MCF 10A (cell line): ENCODE measurements at regions not wholly inside any gene's neighbourhood (a gene's known extent, or its start where the extent isn't known, plus 50 kb on each side); places are given as distances from the start of the nearest gene placed in this dataset.
A peak's percentile ranks its signal among the peaks of the same experiment; 100 is the strongest.

Experiments
- BruUV-seq: library from RNA; stranded (reverse); fragments of 400-500 nt; replicated peaks from 2 replicates; lab custom pipeline; 2021; lab: Mats Ljungman, UMichigan
- CTCF ChIA-PET: fragments of 300-600 bp; sonication (Branson Sonifier 250); formaldehyde crosslinking; extraction: SDS; loops from one replicate; lab custom pipeline; 2021; ENCODE audit warnings: antibody characterized with exemption, inconsistent platforms; lab: Yijun Ruan, JAX
- POLR2A ChIA-PET: fragments of 300-600, 350-650 bp; sonication (Branson Sonifier 250); formaldehyde crosslinking; extraction: SDS; loops from one replicate; lab custom pipeline; 2020; ENCODE audit warnings: antibody characterized with exemption, inconsistent platforms; lab: Yijun Ruan, JAX
- DNase-seq: peaks from one replicate; pipeline ENCODE4 v3.0.0-alpha.2; 2018; ENCODE audit not compliant: unreplicated experiment
- H3K27ac Mint-ChIP-seq: one replicate; pipeline ENCODE4 v1.8.0; 2022; ENCODE audit warnings: mild to moderate bottlenecking, low read depth, mixed read lengths; ENCODE audit not compliant: unreplicated experiment
- H3K27me3 Mint-ChIP-seq: one replicate; pipeline ENCODE4 v1.8.0; 2022; ENCODE audit warnings: mixed read lengths; ENCODE audit not compliant: insufficient read depth, unreplicated experiment
- H3K36me3 Mint-ChIP-seq: one replicate; pipeline ENCODE4 v1.8.0; 2022; ENCODE audit warnings: mild to moderate bottlenecking, moderate library complexity, mixed read lengths; ENCODE audit not compliant: insufficient read depth, unreplicated experiment
- H3K4me1 Mint-ChIP-seq: one replicate; pipeline ENCODE4 v1.8.0; 2022; ENCODE audit warnings: mixed read lengths; ENCODE audit not compliant: insufficient read depth, unreplicated experiment
- H3K4me3 Mint-ChIP-seq: one replicate; pipeline ENCODE4 v1.8.0; 2022; ENCODE audit warnings: mild to moderate bottlenecking, moderate library complexity, mixed read lengths; ENCODE audit not compliant: unreplicated experiment
- H3K9me3 Mint-ChIP-seq: one replicate; pipeline ENCODE4 v1.8.0; 2022; ENCODE audit warnings: mixed read lengths; ENCODE audit not compliant: unreplicated experiment
- CTCF ChIP-seq: fragments of 200-600 bp; IDR thresholded peaks from one replicate; pipeline ENCODE4 v1.8.0; 2022; ENCODE audit warnings: antibody characterized with exemption, mild to moderate bottlenecking; ENCODE audit not compliant: unreplicated experiment
- intact Hi-C: fragments of 100-400 bp; cut with micrococcal nuclease; formaldehyde crosslinking; loops from 2 replicates; pipeline ENCODE4 v1.14.1; 2022

GRCh38 chr4:55757356-55757952 is 62.1 kb upstream of the EXOC1L start:
- no peak for DNase-seq
- no peak for TF ChIP-seq CTCF
- H3K4me3 Mint-ChIP-seq = no peak overlapping the region
- no TSS peak for BruUV-seq
- H3K27me3 Mint-ChIP-seq = no peaks in the 10 kb centered on the region
- ChIA-PET CTCF (interaction anchor here (0.6 to 1.7 kb wide), 2 partner anchors 9 to 20 kb away, joined by 4 read pairs; no protein-coding TSS in a partner anchor), POLR2A (interaction anchor here (0.6 to 3.2 kb wide), 6 partner anchors 13 to 260 kb away, joined by 3 to 8 read pairs (median 4); partner anchors contain the start of genes CEP135 and EXOC1)
- intact Hi-C loops = loop anchor here (5.0 kb wide), 1 partner anchor 110 kb away; no protein-coding TSS in a partner anchor
- H3K36me3 Mint-ChIP-seq = no peaks in the 10 kb centered on the region
- peaks cover 26% of the 10 kb centered on the region for H3K4me1 Mint-ChIP-seq
- peaks cover 5% of the 10 kb centered on the region for H3K9me3 Mint-ChIP-seq
- H3K27ac Mint-ChIP-seq = peak overlapping the region; percentile 90

GRCh38 chr4:55758066-55758465 is 61.5 kb upstream of the EXOC1L start:
- peak overlapping the region; percentile 90 for H3K27ac Mint-ChIP-seq
- POLR2A ChIA-PET = interaction anchor here (0.6 to 3.2 kb wide), 4 partner anchors 12 to 191 kb away, joined by 3 to 8 read pairs (median 6); partner anchors contain the start of gene CEP135
- peaks cover 5% of the 10 kb centered on the region for H3K9me3 Mint-ChIP-seq
- TF ChIP-seq CTCF = no peak
- intact Hi-C loops = loop anchor here (5.0 kb wide), 1 partner anchor 109 kb away; no protein-coding TSS in a partner anchor
- no peaks in the 10 kb centered on the region for H3K36me3 Mint-ChIP-seq
- CTCF ChIA-PET = interaction anchor here (1.7 kb wide), 1 partner anchor 9 kb away, joined by 4 read pairs; no protein-coding TSS in a partner anchor
- BruUV-seq = no TSS peak
- DNase-seq = no peak
- H3K4me3 Mint-ChIP-seq = no peak overlapping the region
- H3K27me3 Mint-ChIP-seq = no peaks in the 10 kb centered on the region
- peaks cover 26% of the 10 kb centered on the region for H3K4me1 Mint-ChIP-seq

- intact Hi-C loops = loop anchor here (5.0 kb wide), 1 partner anchor 109 kb away; no protein-coding TSS in a partner anchor
- BruUV-seq = no TSS peak
- H3K9me3 Mint-ChIP-seq = peaks cover 5% of the 10 kb centered on the region
- no peaks in the 10 kb centered on the region for H3K27me3 Mint-ChIP-seq
- H3K4me3 Mint-ChIP-seq = no peak overlapping the region
- peak overlapping the region; percentile 90 for H3K27ac Mint-ChIP-seq
- ChIA-PET CTCF (interaction anchor here (1.0 to 1.7 kb wide), 2 partner anchors 10 to 788 kb away, joined by 4 read pairs; no protein-coding TSS in a partner anchor), POLR2A (interaction anchor here (2.6 to 3.2 kb wide), 2 partner anchors 11 to 107 kb away, joined by 8 read pairs; no protein-coding TSS in a partner anchor)
- no peak for TF ChIP-seq CTCF
- H3K36me3 Mint-ChIP-seq = no peaks in the 10 kb centered on the region
- H3K4me1 Mint-ChIP-seq = peaks cover 26% of the 10 kb centered on the region
- no peak for DNase-seq
Observed at GRCh38 chr4:55758570-55758969, 61.0 kb upstream of the EXOC1L start.

GRCh38 chr4:55762819-55763218 is 56.8 kb upstream of the EXOC1L start:
- H3K27ac Mint-ChIP-seq = no peak overlapping the region

More at GRCh38 chr4:55762819-55763218, 56.8 kb upstream of the EXOC1L start:
- no TSS peak for BruUV-seq
- intact Hi-C loops = no loop called here
- H3K9me3 Mint-ChIP-seq = no peaks in the 10 kb centered on the region
- no peaks in the 10 kb centered on the region for H3K27me3 Mint-ChIP-seq
- no peak for TF ChIP-seq CTCF
- no peak overlapping the region for H3K4me3 Mint-ChIP-seq
- ChIA-PET CTCF (interaction anchor here (0.6 to 1.3 kb wide), 3 partner anchors 8 to 103 kb away, joined by 3 read pairs; no protein-coding TSS in a partner anchor), POLR2A (no interaction called here)
- DNase-seq = no peak
- no peaks in the 10 kb centered on the region for H3K36me3 Mint-ChIP-seq
- H3K4me1 Mint-ChIP-seq = peaks cover 8% of the 10 kb centered on the region
